Activated naive CD8-positive, alpha-beta T cell treated with anti-CD3 and anti-CD28 coated beads, Interleukin-2, amount 50 U/mL, for 24 hours (primary cell): ENCODE measurements at regions not wholly inside any gene's neighbourhood (a gene's known extent, or its start where the extent isn't known, plus 50 kb on each side); places are given as distances from the start of the nearest gene placed in this dataset.

Experiments used
- ATAC-seq: fragments of 150-1000 bp; cut with Tn5 transposase; one replicate; pipeline ENCODE4 v1.10.0; 2021
- DNase-seq: peaks from one replicate; pipeline ENCODE4 v3.0.0; 2021
- H3K27ac Mint-ChIP-seq: one replicate; pipeline ENCODE4 v1.8.0; 2021; ENCODE audit warnings: mild to moderate bottlenecking, mixed read lengths
- H3K27me3 Mint-ChIP-seq: one replicate; pipeline ENCODE4 v1.8.0; 2021; ENCODE audit warnings: mixed read lengths
- H3K36me3 Mint-ChIP-seq: one replicate; pipeline ENCODE4 v1.8.0; 2021; ENCODE audit warnings: low read depth, mixed read lengths
- H3K4me1 Mint-ChIP-seq: one replicate; pipeline ENCODE4 v1.8.0; 2021; ENCODE audit warnings: mixed read lengths
- H3K4me3 Mint-ChIP-seq: one replicate; pipeline ENCODE4 v1.8.0; 2021; ENCODE audit warnings: mild to moderate bottlenecking, moderate library complexity, mixed read lengths
- H3K9me3 Mint-ChIP-seq: one replicate; pipeline ENCODE4 v1.8.0; 2021; ENCODE audit warnings: mixed read lengths

DNA sequence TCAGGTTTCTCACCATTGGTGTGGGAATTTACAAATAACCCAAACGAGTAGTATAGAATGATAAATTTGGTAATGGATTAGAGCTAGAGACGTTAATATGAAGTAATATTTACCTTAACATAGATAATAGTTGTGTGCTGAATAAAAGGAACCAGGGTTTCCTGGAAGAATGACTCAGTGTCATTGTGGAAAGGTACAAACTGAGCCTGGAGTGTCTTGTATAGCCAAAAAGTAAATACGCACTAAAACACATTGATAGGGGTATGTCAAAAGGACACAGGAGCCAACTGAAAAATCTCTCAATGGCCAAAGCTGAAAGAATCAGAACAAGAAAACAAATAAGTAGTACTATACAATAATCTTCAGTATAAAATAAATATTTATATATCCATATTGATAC lies 363.5 kb downstream of the SLCO4C1 start:
- Mint-ChIP-seq H3K4me3 (no peak overlapping the region), H3K27ac (no peak overlapping the region), H3K36me3 (no peaks in the 10 kb centered on the region), H3K9me3 (no peaks in the 10 kb centered on the region), H3K4me1 (no peaks in the 10 kb centered on the region), H3K27me3 (no peaks in the 10 kb centered on the region)
- DNase-seq = no peak
- ATAC-seq = no peak

DNA sequence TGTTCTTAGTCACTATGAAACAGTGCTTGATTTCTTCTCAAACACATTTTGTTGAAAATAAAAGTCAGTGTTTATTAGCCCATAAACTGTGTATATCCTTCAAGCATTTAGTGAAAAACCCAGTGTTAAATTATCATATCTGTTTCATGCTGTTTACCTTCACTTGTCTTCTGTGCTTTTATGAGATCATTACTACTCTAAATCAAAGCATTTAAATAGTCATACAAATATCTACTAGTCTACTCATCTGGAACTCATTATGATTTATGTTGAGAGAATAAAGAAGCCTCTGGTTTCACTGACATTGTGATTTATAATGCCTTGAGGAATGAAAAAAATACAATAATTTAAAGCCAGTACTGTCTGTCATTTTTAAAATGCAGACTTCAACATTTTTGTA lies 366.5 kb downstream of the SLCO4C1 start:
- no peak for DNase-seq
- Mint-ChIP-seq H3K4me1 (no peaks in the 10 kb centered on the region), H3K9me3 (no peaks in the 10 kb centered on the region), H3K27me3 (no peaks in the 10 kb centered on the region), H3K27ac (no peak overlapping the region), H3K36me3 (no peaks in the 10 kb centered on the region), H3K4me3 (no peak overlapping the region)
- no peak for ATAC-seq

DNA sequence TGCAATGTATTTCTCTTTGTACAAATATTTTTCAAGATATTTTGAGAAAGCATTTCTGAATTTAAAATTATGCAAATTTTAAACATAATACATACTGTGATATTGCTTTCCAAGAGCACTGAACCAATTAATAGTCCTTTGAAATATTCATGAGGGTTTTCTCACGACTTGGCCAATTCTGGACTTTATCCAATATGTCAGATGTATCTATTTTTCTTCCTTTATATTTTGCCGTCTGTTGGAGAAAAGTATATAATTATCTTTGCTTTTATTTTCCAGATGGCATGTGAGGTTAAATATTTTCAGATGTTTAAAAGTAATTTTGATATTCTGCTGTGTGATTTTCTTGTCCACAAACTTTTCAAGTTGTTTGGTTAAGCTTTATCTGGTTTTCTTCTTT lies 378.9 kb downstream of the SLCO4C1 start:
- Mint-ChIP-seq H3K27ac (no peak overlapping the region), H3K36me3 (no peaks in the 10 kb centered on the region), H3K4me3 (no peak overlapping the region), H3K9me3 (peaks cover 6% of the 10 kb centered on the region), H3K27me3 (no peaks in the 10 kb centered on the region), H3K4me1 (no peaks in the 10 kb centered on the region)
- DNase-seq (no peak), ATAC-seq (no peak)

DNA sequence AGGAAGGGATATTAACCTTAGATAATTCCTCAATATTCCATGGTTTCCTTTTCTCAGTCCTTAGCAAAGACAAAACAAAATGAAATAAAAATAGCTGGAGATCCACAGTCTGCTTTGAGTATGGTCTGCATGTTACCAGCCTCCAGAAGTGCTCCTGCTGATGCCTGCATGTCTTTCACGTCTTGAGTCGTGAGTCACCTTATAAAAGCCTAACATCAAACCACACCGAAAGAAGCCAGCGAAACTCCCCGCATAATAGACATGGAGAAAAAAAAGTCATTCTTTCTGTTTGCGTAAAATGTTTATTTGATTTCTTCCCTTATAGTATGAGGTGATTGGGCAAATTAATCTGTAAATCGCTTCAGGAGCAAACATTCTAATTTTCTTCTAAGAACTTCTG lies 380.5 kb downstream of the SLCO4C1 start:
- no peaks in the 10 kb centered on the region for H3K36me3 Mint-ChIP-seq
- H3K4me3 Mint-ChIP-seq = no peak overlapping the region
- H3K27me3 Mint-ChIP-seq = no peaks in the 10 kb centered on the region
- H3K4me1 Mint-ChIP-seq = no peaks in the 10 kb centered on the region
- ATAC-seq = no peak
- no peak for DNase-seq
- no peak overlapping the region for H3K27ac Mint-ChIP-seq
- peaks cover 11% of the 10 kb centered on the region for H3K9me3 Mint-ChIP-seq

DNA sequence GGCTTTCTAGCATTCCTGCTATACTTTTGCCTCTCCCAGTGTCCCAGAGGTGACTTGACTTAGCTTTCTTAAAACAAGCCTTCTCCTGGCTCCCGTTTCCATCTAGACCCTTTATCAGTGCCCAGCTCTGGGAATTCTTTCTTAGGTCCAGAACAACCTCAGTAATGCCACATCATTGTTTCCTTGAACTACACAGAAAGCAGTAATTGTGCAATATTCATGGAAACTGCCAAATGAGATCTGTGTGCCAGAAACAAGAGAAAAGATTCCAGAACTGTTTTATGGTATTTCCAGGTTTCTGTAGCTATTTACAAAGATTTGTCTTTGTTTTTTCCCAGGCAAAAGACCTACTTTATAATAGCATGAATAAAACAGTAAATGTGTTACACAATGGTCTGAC lies 391.3 kb downstream of the SLCO4C1 start:
- no peaks in the 10 kb centered on the region for H3K27me3 Mint-ChIP-seq
- no peak overlapping the region for H3K4me3 Mint-ChIP-seq
- no peak for ATAC-seq
- DNase-seq = no peak
- no peaks in the 10 kb centered on the region for H3K4me1 Mint-ChIP-seq
- H3K36me3 Mint-ChIP-seq = no peaks in the 10 kb centered on the region
- H3K27ac Mint-ChIP-seq = no peak overlapping the region
- H3K9me3 Mint-ChIP-seq = no peaks in the 10 kb centered on the region

DNA sequence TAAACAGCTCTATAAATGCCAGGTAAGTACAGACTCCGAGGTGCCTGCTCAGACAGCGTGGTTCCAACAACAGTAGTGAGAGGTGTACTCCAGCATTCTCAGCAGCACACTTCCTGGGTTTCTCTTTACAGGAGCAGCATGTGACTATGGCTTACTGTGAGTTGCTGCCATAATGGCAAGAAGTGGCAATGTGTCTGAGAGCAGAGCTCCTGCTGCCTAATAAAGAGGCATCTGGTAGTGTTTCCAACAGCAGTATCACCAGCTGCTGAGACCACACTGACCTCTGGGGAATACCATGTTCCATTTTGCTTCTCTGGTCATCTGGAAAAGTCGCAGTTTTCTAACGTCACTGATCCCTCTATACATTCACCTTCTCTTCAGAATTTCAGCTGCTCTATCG lies 398.2 kb downstream of the SLCO4C1 start:
- Mint-ChIP-seq H3K4me3 (no peak overlapping the region), H3K36me3 (no peaks in the 10 kb centered on the region), H3K4me1 (no peaks in the 10 kb centered on the region), H3K27me3 (no peaks in the 10 kb centered on the region), H3K27ac (no peak overlapping the region), H3K9me3 (no peaks in the 10 kb centered on the region)
- ATAC-seq (no peak), DNase-seq (no peak)

DNA sequence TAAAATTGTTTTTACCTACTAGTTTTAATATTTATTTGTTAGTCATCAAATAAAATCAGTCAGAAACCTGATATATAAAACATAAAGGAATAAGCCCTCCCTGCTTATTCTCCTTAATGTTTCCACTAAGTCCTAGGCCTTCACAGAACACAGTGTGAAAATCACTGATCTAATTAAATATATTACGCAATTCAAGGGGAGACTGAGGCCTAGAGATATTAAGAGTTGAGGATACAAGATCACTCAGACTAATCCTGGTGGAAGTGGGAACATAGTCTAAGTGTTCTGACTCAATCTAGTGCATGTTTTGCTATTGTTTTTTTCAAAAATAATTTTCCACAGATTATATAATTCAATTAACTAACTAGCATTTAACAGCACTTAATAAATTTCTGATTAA lies 401.1 kb downstream of the SLCO4C1 start:
- Mint-ChIP-seq H3K4me1 (no peaks in the 10 kb centered on the region), H3K4me3 (no peak overlapping the region), H3K27ac (no peak overlapping the region), H3K27me3 (no peaks in the 10 kb centered on the region), H3K9me3 (no peaks in the 10 kb centered on the region), H3K36me3 (no peaks in the 10 kb centered on the region)
- ATAC-seq (no peak), DNase-seq (no peak)

DNA sequence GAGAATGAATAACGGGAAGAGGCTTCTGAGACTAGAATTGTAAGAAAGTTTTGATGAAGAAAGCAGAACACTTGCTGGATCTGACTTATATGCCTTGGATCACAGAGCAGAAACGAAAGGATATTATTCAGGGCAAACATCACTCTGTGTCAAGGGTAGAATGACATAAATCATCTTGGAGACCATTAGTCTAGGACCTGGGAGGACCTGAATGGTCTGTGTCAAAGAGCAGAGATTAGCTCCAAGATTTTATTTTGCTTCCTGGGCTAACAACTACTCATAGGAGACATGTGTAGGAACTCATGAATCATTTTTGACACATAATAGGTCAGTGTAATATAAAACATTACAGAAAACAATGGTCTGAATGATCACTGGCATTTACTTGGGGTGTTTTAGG lies 417.9 kb downstream of the SLCO4C1 start:
- H3K27me3 Mint-ChIP-seq = no peaks in the 10 kb centered on the region

DNA sequence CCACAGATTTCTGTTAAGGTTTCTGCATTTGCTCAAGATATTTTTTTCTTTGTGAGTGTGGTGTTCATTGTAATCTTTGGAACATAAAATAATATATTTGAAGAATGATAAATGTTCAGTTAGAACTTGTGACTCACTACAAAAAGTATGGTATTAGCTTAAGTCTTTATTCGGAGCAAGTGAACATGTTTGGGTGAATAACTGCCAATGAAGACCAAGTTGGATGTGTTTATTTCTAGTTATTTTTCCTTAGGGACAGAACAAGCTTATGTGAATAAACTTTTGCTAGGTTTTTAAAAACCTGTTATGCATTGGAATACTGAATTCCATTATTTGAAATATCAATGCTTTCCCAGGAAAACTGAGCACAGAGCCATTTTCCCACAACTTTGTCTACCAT lies 418.6 kb downstream of the SLCO4C1 start:
- no peaks in the 10 kb centered on the region for H3K4me1 Mint-ChIP-seq
- H3K27ac Mint-ChIP-seq = no peak overlapping the region
- H3K27me3 Mint-ChIP-seq = no peaks in the 10 kb centered on the region
- no peak for ATAC-seq
- no peaks in the 10 kb centered on the region for H3K36me3 Mint-ChIP-seq
- H3K4me3 Mint-ChIP-seq = no peak overlapping the region
- DNase-seq = no peak
- no peaks in the 10 kb centered on the region for H3K9me3 Mint-ChIP-seq

More for the DNA sequence above, 417.9 kb downstream of the SLCO4C1 start:
- Mint-ChIP-seq H3K27ac (no peak overlapping the region), H3K9me3 (no peaks in the 10 kb centered on the region), H3K36me3 (no peaks in the 10 kb centered on the region), H3K4me1 (no peaks in the 10 kb centered on the region), H3K4me3 (no peak overlapping the region)
- ATAC-seq (no peak), DNase-seq (no peak)

DNA sequence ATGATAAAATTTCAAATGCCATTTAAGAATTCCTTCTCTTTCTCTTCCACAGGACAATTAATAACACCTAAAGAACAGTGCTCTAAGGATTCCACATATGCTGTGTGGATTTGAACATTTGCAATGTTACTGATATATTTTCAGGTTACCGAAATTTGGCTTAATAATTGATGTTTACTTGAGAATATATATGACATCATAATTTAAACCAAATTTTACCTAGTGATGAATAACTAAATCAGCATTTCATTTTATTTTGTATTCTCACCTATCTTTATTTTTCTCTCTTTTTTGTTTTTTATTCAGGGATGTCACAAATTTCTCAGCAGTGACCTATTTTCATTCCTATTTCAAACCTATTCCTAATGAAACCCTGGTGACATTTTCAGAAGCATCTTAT lies 429.6 kb downstream of the SLCO4C1 start:
- Mint-ChIP-seq H3K27ac (no peak overlapping the region), H3K36me3 (no peaks in the 10 kb centered on the region), H3K4me3 (no peak overlapping the region), H3K9me3 (no peaks in the 10 kb centered on the region), H3K27me3 (no peaks in the 10 kb centered on the region), H3K4me1 (no peaks in the 10 kb centered on the region)
- no peak for ATAC-seq
- DNase-seq = no peak

DNA sequence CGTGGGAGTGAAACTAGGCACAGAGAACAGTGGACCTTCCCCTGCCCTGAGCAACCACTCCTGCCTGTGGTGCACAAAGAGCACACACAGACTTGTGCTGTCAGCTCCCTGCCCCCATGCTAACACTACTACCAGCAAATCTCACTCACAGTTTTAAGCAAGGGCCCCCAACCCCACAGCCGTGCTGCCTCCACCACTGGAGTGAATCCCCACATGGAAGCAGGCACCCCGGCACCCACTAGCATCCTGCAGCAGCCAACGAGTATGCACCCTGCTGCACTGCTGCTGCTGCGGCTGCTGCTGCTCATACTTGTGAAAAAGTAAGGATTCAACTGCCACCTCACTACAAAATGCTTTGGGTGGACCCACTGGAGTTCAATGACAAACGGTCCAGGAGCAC lies 435.5 kb downstream of the SLCO4C1 start:
- Mint-ChIP-seq H3K27me3 (no peaks in the 10 kb centered on the region), H3K4me1 (no peaks in the 10 kb centered on the region), H3K36me3 (no peaks in the 10 kb centered on the region), H3K4me3 (no peak overlapping the region), H3K27ac (no peak overlapping the region), H3K9me3 (no peaks in the 10 kb centered on the region)
- ATAC-seq (no peak), DNase-seq (no peak)

DNA sequence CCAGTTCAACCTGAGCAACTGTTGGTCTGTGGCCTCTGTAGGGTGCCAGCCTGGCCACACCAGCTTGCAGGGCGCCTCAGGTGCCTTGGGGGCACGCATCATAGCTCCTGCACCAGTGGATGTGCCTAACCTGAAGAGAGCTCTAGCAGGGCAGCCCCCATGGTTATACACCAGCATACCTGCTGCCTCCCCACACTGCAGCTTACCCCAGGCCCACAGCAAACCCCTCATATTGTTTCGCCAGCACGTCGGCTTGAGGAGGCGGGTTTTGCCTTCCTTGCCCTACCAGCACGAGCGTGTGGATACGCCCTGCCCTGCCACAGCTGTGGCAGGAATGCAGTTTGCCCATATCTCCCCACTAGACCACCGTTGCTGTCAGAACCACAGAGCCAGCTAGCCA lies 435.9 kb downstream of the SLCO4C1 start:
- Mint-ChIP-seq H3K9me3 (no peaks in the 10 kb centered on the region), H3K27ac (no peak overlapping the region), H3K27me3 (no peaks in the 10 kb centered on the region), H3K4me1 (no peaks in the 10 kb centered on the region), H3K4me3 (no peak overlapping the region), H3K36me3 (no peaks in the 10 kb centered on the region)
- DNase-seq = no peak
- ATAC-seq = no peak

DNA sequence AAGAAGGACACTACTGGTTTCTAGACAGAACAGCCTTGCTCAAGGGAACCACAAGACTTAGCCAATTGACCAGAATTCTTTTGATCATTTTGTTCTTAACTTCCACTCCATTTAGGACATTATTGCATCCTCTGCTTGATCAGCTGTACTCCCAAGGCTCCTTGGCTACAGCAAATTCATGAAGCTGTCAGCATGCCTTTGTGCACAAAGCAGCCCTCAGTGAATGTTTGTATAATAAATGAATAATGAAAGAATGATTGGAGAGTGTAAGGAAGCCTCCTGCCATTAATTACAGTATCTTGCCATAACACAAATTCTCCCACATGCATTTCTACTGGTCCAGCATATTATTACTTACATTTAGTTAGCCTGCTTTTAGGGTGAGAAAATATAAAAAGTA lies 449.6 kb downstream of the SLCO4C1 start:
- ATAC-seq (no peak), DNase-seq (no peak)
- H3K27ac Mint-ChIP-seq = no peak overlapping the region
- no peaks in the 10 kb centered on the region for H3K36me3 Mint-ChIP-seq
- no peaks in the 10 kb centered on the region for H3K27me3 Mint-ChIP-seq
- H3K4me1 Mint-ChIP-seq = no peaks in the 10 kb centered on the region
- peaks cover 12% of the 10 kb centered on the region for H3K9me3 Mint-ChIP-seq
- no peak overlapping the region for H3K4me3 Mint-ChIP-seq

DNA sequence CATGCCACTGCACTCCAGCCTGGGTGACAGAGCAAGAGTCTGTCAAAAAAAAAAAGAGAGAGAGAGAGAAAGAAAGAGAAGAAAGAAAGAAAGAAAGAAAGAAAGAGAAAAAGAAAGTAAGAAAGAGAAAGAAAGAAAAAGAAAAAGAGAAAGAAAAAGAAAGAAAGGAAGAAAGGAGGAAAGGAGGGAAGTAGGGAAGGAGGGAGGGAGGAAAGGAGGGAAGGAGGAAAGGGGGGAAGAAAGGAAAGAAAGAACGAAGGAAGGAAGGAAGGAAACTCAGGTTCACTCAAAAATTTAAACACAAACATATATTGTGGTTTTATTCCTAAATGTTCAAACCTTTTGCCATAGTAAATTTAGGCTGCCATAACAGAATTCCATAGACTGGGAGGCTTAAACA lies 453.0 kb downstream of the SLCO4C1 start:
- Mint-ChIP-seq H3K4me1 (no peaks in the 10 kb centered on the region), H3K27me3 (no peaks in the 10 kb centered on the region), H3K36me3 (no peaks in the 10 kb centered on the region), H3K9me3 (peaks cover 7% of the 10 kb centered on the region), H3K27ac (no peak overlapping the region), H3K4me3 (no peak overlapping the region)
- DNase-seq = no peak
- no peak for ATAC-seq

DNA sequence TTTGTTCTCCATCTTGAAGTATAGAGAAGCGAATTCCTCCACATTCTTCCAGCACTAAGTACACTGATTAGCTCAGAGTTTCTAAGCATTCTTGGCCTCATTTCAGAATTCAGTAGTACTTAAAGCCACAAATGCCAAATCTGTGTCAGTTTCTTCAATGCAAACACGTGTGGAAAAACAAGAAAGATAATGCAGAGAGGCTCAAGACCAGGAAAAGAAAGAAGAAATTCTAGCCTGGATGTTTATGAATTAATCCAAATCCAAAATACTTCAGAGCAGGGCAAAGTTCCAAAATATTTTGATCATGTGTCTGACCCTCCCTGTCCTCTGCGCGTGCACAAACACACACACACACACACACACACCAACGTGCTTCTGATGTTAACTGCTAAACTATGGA lies 457.6 kb downstream of the SLCO4C1 start:
- Mint-ChIP-seq H3K4me3 (no peak overlapping the region), H3K36me3 (no peaks in the 10 kb centered on the region)
- ATAC-seq = no peak

DNA sequence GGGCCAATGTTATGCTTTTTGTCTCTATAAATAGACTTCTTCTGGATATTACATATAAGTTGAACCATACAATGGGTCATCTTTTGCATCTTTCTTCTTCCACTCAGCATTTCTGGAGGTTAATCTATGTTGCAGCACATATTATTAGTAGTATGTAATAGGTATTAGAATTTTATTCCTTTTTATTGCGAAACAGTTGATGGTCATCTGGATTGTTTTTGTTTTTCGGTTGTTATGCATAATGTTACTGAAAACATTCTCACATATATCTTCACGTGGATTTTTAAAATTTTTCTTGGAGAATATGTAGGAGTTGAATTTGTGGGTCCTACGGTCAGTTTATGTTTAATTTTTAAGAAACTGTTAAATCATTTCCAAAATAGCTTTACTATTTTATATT lies 466.8 kb downstream of the SLCO4C1 start:
- H3K36me3 Mint-ChIP-seq = no peaks in the 10 kb centered on the region
- DNase-seq (no peak), ATAC-seq (no peak)
- H3K9me3 Mint-ChIP-seq = peaks cover 12% of the 10 kb centered on the region
- H3K27me3 Mint-ChIP-seq = no peaks in the 10 kb centered on the region
- no peaks in the 10 kb centered on the region for H3K4me1 Mint-ChIP-seq
- no peak overlapping the region for H3K27ac Mint-ChIP-seq
- no peak overlapping the region for H3K4me3 Mint-ChIP-seq

More for the DNA sequence above, 457.6 kb downstream of the SLCO4C1 start:
- Mint-ChIP-seq H3K27ac (no peak overlapping the region), H3K27me3 (no peaks in the 10 kb centered on the region), H3K9me3 (peaks cover 8% of the 10 kb centered on the region), H3K4me1 (no peaks in the 10 kb centered on the region)
- DNase-seq = no peak
